ENCODE measurements at regions not wholly inside any gene's neighbourhood (a gene's known extent, or its start where the extent isn't known, plus 50 kb on each side); places are given as distances from the start of the nearest gene placed in this dataset.
"Not testable (repeated sequence)": the region's sequence is repeated elsewhere in the genome, so short reads cannot be mapped to it uniquely, and the experiment has no call there.

DNA sequence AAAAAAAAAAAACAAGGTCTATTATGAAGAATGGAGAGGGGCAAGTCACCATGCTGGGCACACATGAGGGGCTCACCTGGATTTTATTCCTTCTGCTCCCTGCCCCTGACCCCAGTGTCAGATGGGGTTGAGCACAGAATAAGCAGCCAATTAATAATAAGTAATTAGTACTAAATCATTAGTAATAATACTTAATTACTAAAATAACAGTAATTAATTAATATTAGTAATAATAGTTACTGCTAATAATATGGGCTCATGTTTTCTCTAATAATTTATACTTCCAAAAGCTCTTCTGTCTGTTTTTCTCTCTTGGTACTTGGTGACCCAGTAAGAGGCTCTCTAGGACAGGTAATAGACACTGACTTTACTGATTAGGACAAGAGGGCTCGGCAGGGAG is 360.9 kb downstream of the VRK1 start:
- H3K4me3 ChIP-seq (ENCODE audit: low read depth, low read length) = no peak overlapping the region
- DNase-seq (ENCODE audit: low read depth) = no peak
- TF ChIP-seq, protein P1, sequence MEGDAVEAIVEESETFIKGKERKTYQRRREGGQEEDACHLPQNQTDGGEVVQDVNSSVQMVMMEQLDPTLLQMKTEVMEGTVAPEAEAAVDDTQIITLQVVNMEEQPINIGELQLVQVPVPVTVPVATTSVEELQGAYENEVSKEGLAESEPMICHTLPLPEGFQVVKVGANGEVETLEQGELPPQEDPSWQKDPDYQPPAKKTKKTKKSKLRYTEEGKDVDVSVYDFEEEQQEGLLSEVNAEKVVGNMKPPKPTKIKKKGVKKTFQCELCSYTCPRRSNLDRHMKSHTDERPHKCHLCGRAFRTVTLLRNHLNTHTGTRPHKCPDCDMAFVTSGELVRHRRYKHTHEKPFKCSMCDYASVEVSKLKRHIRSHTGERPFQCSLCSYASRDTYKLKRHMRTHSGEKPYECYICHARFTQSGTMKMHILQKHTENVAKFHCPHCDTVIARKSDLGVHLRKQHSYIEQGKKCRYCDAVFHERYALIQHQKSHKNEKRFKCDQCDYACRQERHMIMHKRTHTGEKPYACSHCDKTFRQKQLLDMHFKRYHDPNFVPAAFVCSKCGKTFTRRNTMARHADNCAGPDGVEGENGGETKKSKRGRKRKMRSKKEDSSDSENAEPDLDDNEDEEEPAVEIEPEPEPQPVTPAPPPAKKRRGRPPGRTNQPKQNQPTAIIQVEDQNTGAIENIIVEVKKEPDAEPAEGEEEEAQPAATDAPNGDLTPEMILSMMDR (conservative IDR thresholded peaks at IDR 0.05; ENCODE audit: low read depth, low read length) = no peak

DNA sequence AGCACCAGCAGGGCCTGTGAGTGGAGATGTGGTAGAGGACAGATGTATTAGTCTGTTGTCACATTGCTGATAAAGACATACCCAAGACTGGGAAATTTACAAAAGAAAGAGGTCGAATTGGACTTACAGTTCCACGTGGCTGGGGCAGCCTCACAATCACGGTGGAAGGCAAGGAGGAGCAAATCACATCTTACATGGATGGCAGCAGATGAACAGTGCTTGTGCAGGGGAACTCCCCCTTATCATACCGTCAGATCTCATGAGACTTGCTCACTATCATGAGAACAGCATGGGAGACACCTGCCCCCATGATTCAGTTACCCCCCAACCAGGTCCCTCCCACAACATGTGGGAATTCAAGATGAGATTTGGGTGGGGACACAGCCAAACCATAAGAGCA is 361.9 kb downstream of the VRK1 start:
- TF ChIP-seq, protein P1 (conservative IDR thresholded peaks at IDR 0.05; ENCODE audit: low read depth, low read length) = no peak
- H3K4me3 ChIP-seq (ENCODE audit: low read depth, low read length) = no peak overlapping the region
- no peak for DNase-seq (ENCODE audit: low read depth)

DNA sequence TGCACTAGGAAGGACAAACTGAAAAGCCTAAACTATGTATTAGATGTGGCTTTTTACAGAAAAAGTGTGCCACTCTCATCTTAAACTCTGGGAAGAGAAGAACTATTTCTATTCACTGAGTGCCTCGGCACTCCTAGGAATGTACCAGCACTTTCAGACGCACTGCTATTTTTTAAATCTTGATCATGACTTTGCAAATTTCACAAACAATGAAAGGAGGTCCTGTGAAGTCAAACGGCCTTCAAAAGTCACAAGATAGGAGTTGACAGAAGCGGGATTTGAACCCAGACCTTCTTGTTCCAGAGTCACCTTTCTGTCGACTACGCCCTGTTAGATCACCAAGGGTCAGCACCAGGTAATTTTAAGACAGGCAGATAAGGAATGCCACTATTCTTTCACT is 365.4 kb downstream of the VRK1 start:
- no peak for DNase-seq (ENCODE audit: low read depth)
- H3K4me3 ChIP-seq (ENCODE audit: low read depth, low read length) = no peak overlapping the region
- TF ChIP-seq, protein P1 (conservative IDR thresholded peaks at IDR 0.05; ENCODE audit: low read depth, low read length) = no peak

DNA sequence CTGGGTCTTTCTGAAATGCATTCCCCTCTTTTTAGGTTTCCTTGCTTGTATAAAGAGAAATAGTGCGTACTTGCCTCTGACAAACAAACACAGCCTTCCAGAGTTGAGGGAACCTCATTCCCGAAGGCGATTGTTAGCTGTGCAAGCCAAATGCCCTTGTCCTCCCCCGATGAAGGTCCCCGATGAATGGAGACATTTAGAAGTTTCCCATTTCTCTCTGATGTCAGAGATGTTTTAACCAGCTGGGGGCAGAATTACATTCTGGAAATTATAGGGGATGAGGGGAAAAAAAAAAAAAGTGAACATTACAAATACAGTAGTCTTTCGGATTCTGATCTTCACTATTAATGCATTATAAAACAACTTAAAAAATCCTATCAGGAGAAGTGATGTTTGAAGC is 366.8 kb downstream of the VRK1 start:
- no peak for DNase-seq (ENCODE audit: low read depth)
- no peak overlapping the region for H3K4me3 ChIP-seq (ENCODE audit: low read depth, low read length)
- TF ChIP-seq, protein P1 (conservative IDR thresholded peaks at IDR 0.05; ENCODE audit: low read depth, low read length) = peak; percentile 24

DNA sequence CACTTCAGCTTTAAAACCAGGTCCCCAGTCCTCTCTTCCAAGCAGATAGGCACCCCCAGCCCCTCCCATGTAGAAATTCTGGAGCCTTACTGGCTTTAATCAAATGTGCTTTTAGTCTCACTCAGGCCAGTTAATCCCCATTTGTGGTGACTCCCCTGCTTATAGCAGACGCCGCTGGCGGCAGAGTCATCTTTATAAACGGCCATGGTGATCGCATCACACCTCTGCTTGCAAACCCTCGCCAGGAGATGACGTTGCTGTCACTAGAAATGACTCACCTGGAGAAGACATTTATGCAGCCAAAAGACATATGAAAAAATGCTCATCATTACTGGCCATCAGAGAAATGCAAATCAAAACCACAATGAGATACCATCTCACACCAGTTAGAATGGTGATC is 369.3 kb downstream of the VRK1 start:
- H3K4me3 ChIP-seq (ENCODE audit: low read depth, low read length) = no peak overlapping the region
- no peak for DNase-seq (ENCODE audit: low read depth)
- TF ChIP-seq, protein P1 (conservative IDR thresholded peaks at IDR 0.05; ENCODE audit: low read depth, low read length) = no peak

DNA sequence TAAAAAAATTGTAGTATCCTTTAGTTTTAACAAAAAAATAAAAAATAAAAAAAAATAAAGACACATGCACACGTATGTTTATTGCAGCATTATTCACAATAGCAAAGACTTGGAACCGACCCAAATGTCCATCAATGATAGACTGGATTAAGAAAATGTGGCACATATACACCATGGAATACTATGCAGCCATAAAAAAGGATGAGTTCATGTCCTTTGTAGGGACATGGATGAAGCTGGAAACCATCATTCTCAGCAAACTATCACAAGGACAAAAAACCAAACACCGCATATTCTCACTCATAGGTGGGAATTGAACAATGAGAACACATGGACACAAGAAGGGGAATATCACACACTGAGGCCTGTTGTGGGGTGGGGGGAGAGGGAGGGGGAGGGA is 370.4 kb downstream of the VRK1 start:
- not testable (repeated sequence) for DNase-seq (ENCODE audit: low read depth); H3K4me3 ChIP-seq (ENCODE audit: low read depth, low read length)

DNA sequence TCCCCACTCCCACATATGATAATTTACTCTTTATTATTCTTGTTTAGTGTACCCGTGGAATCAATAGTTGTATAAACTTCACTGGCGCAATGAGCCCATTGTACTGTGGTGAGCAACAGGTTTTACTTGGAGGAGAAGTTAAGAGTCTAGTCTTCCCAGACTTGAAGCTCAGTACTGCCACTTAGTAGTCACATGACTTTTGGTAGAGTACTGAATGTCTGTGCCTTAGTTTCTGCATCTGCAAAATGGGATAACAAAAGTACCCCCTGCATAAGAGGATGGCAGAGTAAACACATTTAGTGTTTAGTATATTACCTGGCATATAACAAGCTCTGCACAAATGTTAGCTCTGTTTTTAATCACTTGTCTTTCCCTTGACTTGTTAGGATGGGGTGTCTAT is 375.5 kb downstream of the VRK1 start:
- no peak for DNase-seq (ENCODE audit: low read depth)
- H3K4me3 ChIP-seq (ENCODE audit: low read depth, low read length) = no peak overlapping the region
- TF ChIP-seq, protein P1 (conservative IDR thresholded peaks at IDR 0.05; ENCODE audit: low read depth, low read length) = no peak

DNA sequence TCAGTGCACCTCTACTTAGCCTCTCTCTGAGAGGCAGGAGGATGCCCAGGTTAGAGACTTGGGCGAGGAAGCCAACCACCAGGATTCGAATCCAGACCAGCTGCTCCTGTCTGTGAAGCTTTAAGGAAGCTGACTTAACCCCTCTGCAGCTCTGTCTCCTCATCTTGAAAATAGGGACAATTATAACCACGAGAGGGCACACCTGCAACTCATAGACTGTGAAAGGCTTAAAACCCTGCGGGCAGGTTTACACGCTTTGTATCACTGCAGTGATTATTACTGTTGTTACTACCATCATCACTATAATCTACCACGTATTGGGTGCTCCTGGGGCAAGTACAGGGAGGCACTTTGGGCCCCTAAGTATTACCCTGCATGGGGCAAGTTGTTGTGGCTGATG is 379.8 kb downstream of the VRK1 start:
- no peak for DNase-seq (ENCODE audit: low read depth)
- no peak overlapping the region for H3K4me3 ChIP-seq (ENCODE audit: low read depth, low read length)
- TF ChIP-seq, protein P1 (conservative IDR thresholded peaks at IDR 0.05; ENCODE audit: low read depth, low read length) = peak; percentile 46

Measured in epithelial cell of proximal tubule (primary cell).